ENCODE measurements at regions not wholly inside any gene's neighbourhood (a gene's known extent, or its start where the extent isn't known, plus 50 kb on each side); places are given as distances from the start of the nearest gene placed in this dataset.

- no peak overlapping the region for H3K4me3 ChIP-seq (ENCODE audit: low read length)
- DNase-seq (ENCODE audit: low read depth), result no peak
- no peak for TF ChIP-seq CTCF (IDR thresholded peaks at IDR 0.05; ENCODE audit: insufficient read depth, low read depth, low read length, missing control alignments)
Observed at GRCh38 chr14:104366931-104367865, 212.4 kb upstream of the C14orf180 start.

DNA sequence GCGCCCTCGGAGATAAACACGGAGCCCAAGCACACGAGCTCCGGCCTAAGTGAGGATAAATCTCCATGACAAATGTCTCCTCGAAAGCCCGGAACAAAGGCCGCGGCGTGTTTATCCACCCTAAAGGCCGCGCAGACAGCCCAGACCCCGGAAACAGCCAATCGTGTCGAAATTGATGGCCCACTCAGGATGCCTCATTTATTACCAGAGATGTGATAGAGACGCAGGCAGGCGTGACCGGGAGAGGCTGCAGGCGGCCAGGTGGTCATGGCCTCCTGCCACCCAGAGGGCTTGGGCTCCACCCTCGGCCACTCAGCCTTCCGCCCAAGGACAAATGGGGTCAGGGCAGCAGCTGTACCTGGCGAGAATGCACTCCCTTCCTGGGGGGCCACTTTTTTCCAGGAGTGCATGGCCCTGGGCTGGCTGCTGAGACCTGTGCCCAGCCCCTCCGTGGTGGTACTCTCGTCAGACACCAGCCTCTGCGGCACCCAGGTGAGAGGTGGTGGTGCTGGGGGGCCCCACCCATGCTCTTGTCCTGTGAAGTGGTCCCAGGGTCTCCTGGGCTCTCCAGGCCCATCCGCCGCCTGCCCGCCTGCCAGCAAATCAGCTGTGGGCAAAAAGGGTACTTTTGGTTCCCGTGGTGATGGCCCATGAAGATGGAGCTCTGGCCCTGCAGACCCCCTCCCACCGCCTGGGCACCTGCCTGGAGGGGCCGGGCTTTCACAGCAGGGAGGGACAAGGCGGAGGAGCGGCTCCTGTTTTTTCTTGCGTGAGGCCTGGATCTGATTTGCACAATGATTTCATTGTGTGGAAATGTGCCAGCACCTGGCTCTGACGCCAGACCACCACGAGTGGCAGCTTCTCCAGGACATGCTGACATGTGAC, 211.5 kb upstream of the C14orf180 start:
- no peak for TF ChIP-seq CTCF (IDR thresholded peaks at IDR 0.05; ENCODE audit: insufficient read depth, low read depth, low read length, missing control alignments)
- H3K4me3 ChIP-seq (ENCODE audit: low read length), result no peak overlapping the region
- DNase-seq (ENCODE audit: low read depth), result no peak

DNA sequence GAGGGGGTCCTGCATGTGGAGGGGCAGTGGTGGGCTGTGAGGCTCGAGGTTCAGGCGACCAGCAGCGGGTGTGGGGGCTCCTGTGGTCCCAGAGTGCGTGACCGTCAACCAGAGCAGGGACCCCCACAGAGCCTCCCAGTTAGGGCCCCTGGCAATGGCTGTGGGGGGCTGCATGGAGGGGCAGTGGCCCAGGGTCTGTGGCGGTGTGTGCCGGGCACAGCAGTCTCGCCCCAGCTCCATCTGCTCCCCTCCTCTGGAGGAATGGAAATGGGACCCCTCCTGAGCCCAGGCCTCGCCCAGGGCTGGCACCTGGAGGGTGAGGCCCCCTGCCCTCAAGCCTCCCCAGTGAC, 210.8 kb upstream of the C14orf180 start:
- DNase-seq (ENCODE audit: low read depth), result no peak
- H3K4me3 ChIP-seq (ENCODE audit: low read length), result no peak overlapping the region
- TF ChIP-seq CTCF (IDR thresholded peaks at IDR 0.05; ENCODE audit: insufficient read depth, low read depth, low read length, missing control alignments), result no peak

- no peak for TF ChIP-seq CTCF (IDR thresholded peaks at IDR 0.05; ENCODE audit: insufficient read depth, low read depth, low read length, missing control alignments)
- no peak for DNase-seq (ENCODE audit: low read depth)
Observed at GRCh38 chr14:104369208-104369607, 210.4 kb upstream of the C14orf180 start.

DNA sequence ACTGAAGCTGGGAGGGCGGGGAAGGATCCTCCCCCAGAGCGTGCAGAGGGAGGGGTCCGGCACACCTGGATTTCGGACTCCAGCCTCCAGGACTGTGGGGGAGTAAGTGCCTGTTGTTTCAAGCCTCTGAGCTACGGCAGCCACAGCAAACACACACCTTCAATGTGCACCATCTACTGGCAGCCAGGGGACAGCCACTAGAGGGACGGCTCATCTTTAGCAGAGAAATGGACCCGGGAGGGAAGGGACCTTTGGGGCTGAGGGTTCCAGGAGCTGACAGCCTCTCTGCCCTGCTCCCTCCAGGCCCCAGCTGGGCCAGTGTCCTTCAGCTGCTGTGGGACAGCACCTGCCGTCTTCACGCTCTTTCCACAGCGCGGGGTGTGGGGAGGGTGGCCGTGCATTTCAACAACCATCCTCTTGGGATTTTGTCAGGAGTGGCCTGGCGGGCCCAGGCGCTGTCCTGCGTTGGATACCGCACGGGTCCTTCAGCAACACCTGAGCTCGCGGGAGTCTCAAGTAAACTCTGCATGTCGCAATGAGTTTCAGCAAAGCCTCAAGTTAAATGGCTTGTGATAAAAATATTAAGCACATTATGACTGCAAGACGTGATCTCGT, 209.2 kb upstream of the C14orf180 start:
- no peak overlapping the region for H3K4me3 ChIP-seq (ENCODE audit: low read length)
- no peak for TF ChIP-seq CTCF (IDR thresholded peaks at IDR 0.05; ENCODE audit: insufficient read depth, low read depth, low read length, missing control alignments)
- DNase-seq (ENCODE audit: low read depth), result no peak

More at GRCh38 chr14:104369208-104369607, 210.4 kb upstream of the C14orf180 start:
- no peak overlapping the region for H3K4me3 ChIP-seq (ENCODE audit: low read length)

GRCh38 chr14:104371031-104371430, 208.5 kb upstream of the C14orf180 start:
- TF ChIP-seq CTCF (IDR thresholded peaks at IDR 0.05; ENCODE audit: insufficient read depth, low read depth, low read length, missing control alignments), result no peak
- no peak for DNase-seq (ENCODE audit: low read depth)
- H3K4me3 ChIP-seq (ENCODE audit: low read length), result no peak overlapping the region
